Neural progenitor cell (in vitro differentiated cells): ENCODE measurements at regions not wholly inside any gene's neighbourhood (a gene's known extent, or its start where the extent isn't known, plus 50 kb on each side); places are given as distances from the start of the nearest gene placed in this dataset.

Experiments
- DNase-seq: peaks from one replicate; pipeline ENCODE4 v3.0.0-alpha.2; 2016; ENCODE audit warnings: low spot score
- H2AFZ ChIP-seq: fragments of 200-600 bp; sonication (generic); replicated peaks from 2 replicates; pipeline ENCODE4 v1.6.1; 2016; ENCODE audit warnings: antibody characterized with exemption
- H3F3A ChIP-seq: fragments of 200-600 bp; sonication (generic); 2 replicates; pipeline ENCODE4 v1.6.1; 2016; ENCODE audit warnings: antibody characterized with exemption, low read depth
- H3K27ac ChIP-seq: fragments of 200-600 bp; sonication (generic); 2 replicates; pipeline ENCODE4 v1.5.1; 2016; ENCODE audit warnings: mild to moderate bottlenecking
- H3K27me3 ChIP-seq: fragments of 200-600 bp; sonication (generic); 2 replicates; pipeline ENCODE4 v1.6.1; 2016; ENCODE audit warnings: mild to moderate bottlenecking, moderate library complexity
- H3K36me3 ChIP-seq: fragments of 200-600 bp; sonication (generic); 2 replicates; pipeline ENCODE4 v1.5.1; 2016
- H3K4me1 ChIP-seq: fragments of 200-600 bp; sonication (generic); 2 replicates; pipeline ENCODE4 v1.6.1; 2016; ENCODE audit warnings: mixed run types
- H3K4me2 ChIP-seq: fragments of 200-600 bp; sonication (generic); 2 replicates; pipeline ENCODE4 v1.6.1; 2016
- H3K4me3 ChIP-seq: fragments of 200-600 bp; sonication (generic); 2 replicates; pipeline ENCODE4 v1.5.1; 2016
- H3K79me2 ChIP-seq: fragments of 200-600 bp; sonication (generic); 2 replicates; pipeline ENCODE4 v1.6.1; 2016; ENCODE audit warnings: low read depth
- H3K9ac ChIP-seq: fragments of 200-600 bp; sonication (generic); 2 replicates; pipeline ENCODE4 v1.6.1; 2016
- H3K9me3 ChIP-seq: fragments of 200-600 bp; sonication (generic); 2 replicates; pipeline ENCODE4 v1.5.1; 2016; ENCODE audit warnings: low read depth
- H4K20me1 ChIP-seq: fragments of 200-600 bp; sonication (generic); 2 replicates; pipeline ENCODE4 v1.6.1; 2016; ENCODE audit warnings: low read depth
- H3K27ac Mint-ChIP-seq: 3 replicates; pipeline ENCODE4 v1.8.0; 2021; ENCODE audit warnings: mixed read lengths
- H3K27me3 Mint-ChIP-seq: 2 replicates; pipeline ENCODE4 v1.8.0; 2022; ENCODE audit warnings: low read depth, mild to moderate bottlenecking, inconsistent platforms, moderate library complexity, mixed read lengths; ENCODE audit not compliant: insufficient read depth
- H3K36me3 Mint-ChIP-seq: 3 replicates; pipeline ENCODE4 v1.8.0; 2021; ENCODE audit warnings: mixed read lengths
- H3K4me1 Mint-ChIP-seq: 3 replicates; pipeline ENCODE4 v1.8.0; 2021; ENCODE audit warnings: mixed read lengths
- H3K4me3 Mint-ChIP-seq: 3 replicates; pipeline ENCODE4 v1.8.0; 2021; ENCODE audit warnings: mild to moderate bottlenecking, moderate library complexity, mixed read lengths
- H3K9me3 Mint-ChIP-seq: 3 replicates; pipeline ENCODE4 v1.8.0; 2020; ENCODE audit warnings: mixed read lengths
- CTCF ChIP-seq: fragments of 200-600 bp; sonication (generic); IDR thresholded peaks from 2 replicates; pipeline ENCODE4 v1.5.1; 2017; ENCODE audit warnings: antibody characterized with exemption, mild to moderate bottlenecking
- EZH2 ChIP-seq: fragments of 200-600 bp; sonication (generic); IDR thresholded peaks from 2 replicates; pipeline ENCODE4 v1.6.1; 2017; ENCODE audit warnings: antibody characterized with exemption, mild to moderate bottlenecking, moderate library complexity
- EZH2phosphoT487 ChIP-seq: fragments of 200-600 bp; sonication (generic); IDR thresholded peaks from 2 replicates; pipeline ENCODE4 v1.6.1; 2017; ENCODE audit warnings: antibody characterized with exemption

DNA sequence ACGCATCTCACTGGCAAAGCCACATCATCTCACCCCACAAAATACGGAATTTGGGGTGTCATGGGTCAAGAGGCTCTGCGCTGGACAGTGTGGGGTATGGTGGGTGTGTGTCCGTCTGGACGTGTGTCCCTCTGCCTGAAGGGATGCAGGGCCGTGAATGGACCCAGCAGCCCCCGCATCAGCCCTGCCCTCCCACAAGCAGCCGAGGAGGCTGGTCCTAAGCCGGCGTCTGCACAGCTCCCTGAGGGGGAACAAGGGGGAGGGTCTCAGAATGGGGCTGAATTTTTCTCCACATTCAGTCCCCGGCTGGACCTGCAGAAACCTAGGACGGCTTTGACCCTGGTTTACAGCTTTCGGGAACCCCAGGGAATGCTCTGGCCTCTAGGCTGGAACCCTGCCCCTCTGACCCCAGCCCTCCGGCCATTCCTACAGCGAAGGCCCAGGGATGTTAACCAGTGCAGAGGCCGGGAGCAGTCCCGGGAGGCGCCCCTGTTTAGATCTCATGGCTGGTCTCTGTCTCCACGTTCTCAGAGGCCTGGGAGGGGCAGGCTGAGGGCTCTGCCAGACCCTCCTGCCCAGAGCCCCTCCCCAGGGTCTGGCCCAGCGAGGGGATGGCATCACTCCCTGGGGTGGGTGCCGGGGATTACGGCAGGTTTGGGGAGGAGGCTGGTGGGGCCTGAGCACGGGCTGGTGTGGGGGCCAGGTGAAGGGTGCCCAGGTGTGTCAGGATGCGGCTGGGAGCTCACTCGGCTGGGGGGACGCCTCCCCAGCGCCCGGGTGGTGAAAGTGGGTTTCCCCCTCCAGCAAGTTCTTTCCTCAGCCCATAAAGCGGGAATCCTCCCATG, 156.5 kb upstream of the C14orf180 start:
- TF ChIP-seq CTCF (no peak), EZH2 (no peak), EZH2phosphoT487 (no peak)
- no peak for DNase-seq
- peak overlapping the region; percentile 26 for H2AFZ ChIP-seq
- H3K4me1 ChIP-seq, result peaks cover 53% of the 10 kb centered on the region
- H3K9me3 Mint-ChIP-seq, result no peaks in the 10 kb centered on the region
- H3K4me2 ChIP-seq, result no peak overlapping the region
- no peak overlapping the region for H3K27ac ChIP-seq
- no peak overlapping the region for H3K9ac ChIP-seq
- H3K36me3 ChIP-seq, result no peaks in the 10 kb centered on the region
- H3K36me3 Mint-ChIP-seq, result no peaks in the 10 kb centered on the region
- no peak overlapping the region for H3K4me3 ChIP-seq
- H3K27me3 ChIP-seq, result no peaks in the 10 kb centered on the region
- H4K20me1 ChIP-seq, result no peaks in the 10 kb centered on the region
- H3K27me3 Mint-ChIP-seq, result peaks cover 4% of the 10 kb centered on the region
- no peaks in the 10 kb centered on the region for H3K79me2 ChIP-seq
- no peak overlapping the region for H3K4me3 Mint-ChIP-seq
- H3K4me1 Mint-ChIP-seq, result peaks cover 50% of the 10 kb centered on the region
- peaks cover 7% of the 10 kb centered on the region for H3F3A ChIP-seq
- H3K9me3 ChIP-seq, result no peaks in the 10 kb centered on the region
- H3K27ac Mint-ChIP-seq, result no peak overlapping the region

DNA sequence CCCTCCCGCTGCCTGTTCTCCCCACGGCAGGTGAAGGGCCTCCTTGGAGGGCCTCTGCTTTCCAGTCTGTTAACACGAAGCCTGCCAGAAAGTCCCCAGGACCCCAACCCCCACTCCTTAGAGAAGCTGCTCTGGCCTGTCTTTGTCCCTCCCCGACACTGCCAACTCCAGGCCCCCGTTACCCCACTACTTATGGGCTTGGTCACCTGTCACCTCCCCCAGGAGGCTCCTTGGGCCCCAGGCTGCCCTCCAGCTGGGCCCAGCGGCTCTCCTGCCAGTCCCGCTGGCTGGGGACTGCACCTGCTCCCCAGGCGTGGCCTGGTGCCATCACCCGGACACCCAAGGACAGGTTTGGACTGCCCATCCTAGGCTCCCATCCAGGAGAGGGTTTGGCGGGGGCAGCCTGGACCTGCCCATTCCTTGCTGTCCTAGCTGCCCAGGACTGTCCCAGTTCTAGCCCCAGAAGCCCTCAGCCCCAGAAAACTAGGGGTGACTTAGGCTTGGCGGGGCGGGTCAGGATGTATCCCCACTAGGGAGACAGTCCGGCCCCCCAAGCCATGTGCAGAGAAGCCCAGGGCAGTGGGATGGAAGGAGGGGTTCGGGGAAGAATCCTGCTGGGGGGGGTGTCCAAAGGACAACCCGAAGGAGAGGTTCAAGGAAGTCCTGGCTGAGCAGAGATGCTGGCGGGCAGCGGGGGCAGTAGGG, 155.7 kb upstream of the C14orf180 start:
- H3K9me3 Mint-ChIP-seq, result no peaks in the 10 kb centered on the region
- no peak overlapping the region for H3K27ac ChIP-seq
- H3K4me1 Mint-ChIP-seq, result peaks cover 47% of the 10 kb centered on the region

DNA sequence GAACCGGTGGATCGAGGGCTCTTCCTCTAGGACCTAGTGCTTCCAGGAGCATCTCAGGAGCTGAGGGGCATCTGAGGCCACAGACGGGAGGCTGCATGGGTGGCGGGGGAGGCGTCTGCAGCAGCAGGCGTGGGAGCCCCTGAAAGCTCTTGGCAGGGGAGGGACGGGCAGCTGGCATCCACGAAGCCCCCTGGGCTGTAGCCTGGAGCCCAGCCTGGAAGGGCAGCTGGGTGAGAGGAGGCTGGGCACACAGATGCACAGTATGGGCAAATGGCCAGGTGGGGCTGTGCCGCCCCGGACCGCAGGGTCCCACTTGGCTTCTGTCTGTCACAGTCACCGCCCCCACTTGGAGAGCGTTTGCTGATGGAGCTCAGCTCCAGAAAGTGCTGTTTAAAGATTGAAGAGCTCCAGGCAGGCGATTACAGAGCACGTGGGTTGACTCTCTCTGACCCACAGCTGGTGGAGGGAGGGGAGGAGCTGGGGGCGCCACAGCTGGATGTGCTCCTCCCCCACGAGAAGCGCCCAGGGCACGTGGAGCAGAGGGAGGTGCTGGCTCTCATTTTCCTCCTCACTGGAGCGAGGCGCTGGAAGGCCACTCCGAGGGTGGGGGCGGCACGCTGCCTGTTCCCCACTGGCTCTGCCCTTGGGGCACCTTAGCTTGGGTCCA, 155.0 kb upstream of the C14orf180 start:
- H3K4me1 ChIP-seq, result peaks cover 41% of the 10 kb centered on the region
- H3K4me1 Mint-ChIP-seq, result peaks cover 41% of the 10 kb centered on the region
- H3K4me3 ChIP-seq, result no peak overlapping the region
- TF ChIP-seq CTCF, result no peak
- H3K9me3 ChIP-seq, result no peaks in the 10 kb centered on the region
- no peaks in the 10 kb centered on the region for H4K20me1 ChIP-seq
- no peak overlapping the region for H2AFZ ChIP-seq
- no peak overlapping the region for H3K4me3 Mint-ChIP-seq
- no peaks in the 10 kb centered on the region for H3K79me2 ChIP-seq
- no peaks in the 10 kb centered on the region for H3K36me3 Mint-ChIP-seq
- no peak overlapping the region for H3K9ac ChIP-seq
- H3K27me3 Mint-ChIP-seq, result peaks cover 4% of the 10 kb centered on the region
- H3K27ac Mint-ChIP-seq, result no peak overlapping the region
- peak; percentile 49 for DNase-seq
- no peak overlapping the region for H3K4me2 ChIP-seq
- H3K9me3 Mint-ChIP-seq, result no peaks in the 10 kb centered on the region
- H3F3A ChIP-seq, result peaks cover 6% of the 10 kb centered on the region
- no peaks in the 10 kb centered on the region for H3K36me3 ChIP-seq
- no peak overlapping the region for H3K27ac ChIP-seq
- H3K27me3 ChIP-seq, result no peaks in the 10 kb centered on the region

More for the DNA sequence above, 155.7 kb upstream of the C14orf180 start:
- Mint-ChIP-seq H3K27me3 (peaks cover 4% of the 10 kb centered on the region), H3K36me3 (no peaks in the 10 kb centered on the region), H3K4me3 (no peak overlapping the region), H3K27ac (no peak overlapping the region)
- Histone ChIP-seq H3K4me3 (no peak overlapping the region), H4K20me1 (no peaks in the 10 kb centered on the region), H3K4me1 (peaks cover 48% of the 10 kb centered on the region), H3K79me2 (no peaks in the 10 kb centered on the region), H3K4me2 (no peak overlapping the region), H3K36me3 (no peaks in the 10 kb centered on the region), H2AFZ (no peak overlapping the region), H3K27me3 (no peaks in the 10 kb centered on the region), H3K9ac (no peak overlapping the region), H3K9me3 (no peaks in the 10 kb centered on the region), H3F3A (peaks cover 7% of the 10 kb centered on the region)
- no peak for DNase-seq
- TF ChIP-seq EZH2 (no peak), CTCF (no peak), EZH2phosphoT487 (no peak)
